OCI-LY7 (cell line): ENCODE measurements at regions not wholly inside any gene's neighbourhood (a gene's known extent, or its start where the extent isn't known, plus 50 kb on each side); places are given as distances from the start of the nearest gene placed in this dataset.

ENCODE experiments used
- BruUV-seq: library from RNA; stranded (reverse); fragments of 400-500 nt; replicated peaks from 2 replicates; lab custom pipeline; 2021; lab: Mats Ljungman, UMichigan
- CTCF ChIA-PET: fragments of 300-600 bp; sonication (Branson Sonifier 250); formaldehyde crosslinking; loops from one replicate; lab custom pipeline; 2022; ENCODE audit warnings: antibody characterized with exemption; ENCODE audit not compliant: unreplicated experiment; lab: Charles Lee
- POLR2A ChIA-PET: fragments of 300-600 bp; sonication (Branson Sonifier 250); formaldehyde crosslinking; loops from one replicate; lab custom pipeline; 2022; ENCODE audit warnings: antibody characterized with exemption; lab: Charles Lee
- DNase-seq: peaks from one replicate; pipeline ENCODE4 v3.0.0-alpha.2; 2015; ENCODE audit warnings: low spot score
- H2AFZ ChIP-seq: fragments of 200-600 bp; sonication (generic), shearing (Covaris generic); 2 replicates; pipeline ENCODE4 v1.6.1; 2014; ENCODE audit warnings: mild to moderate bottlenecking, antibody characterized with exemption, low read length, moderate library complexity
- H3K27ac ChIP-seq: fragments of 200-600 bp; sonication (generic); 2 replicates; pipeline ENCODE4 v1.5.1; 2014; ENCODE audit warnings: mixed run types, low read depth, mild to moderate bottlenecking, moderate library complexity, low read length, inconsistent platforms; ENCODE audit not compliant: poor library complexity, severe bottlenecking
- H3K36me3 ChIP-seq: fragments of 200-600 bp; sonication (generic); 2 replicates; pipeline ENCODE4 v1.6.1; 2014; ENCODE audit warnings: mild to moderate bottlenecking, antibody characterized with exemption, low read length, moderate library complexity, mixed read lengths; ENCODE audit not compliant: insufficient read depth
- H3K4me1 ChIP-seq: fragments of 200-600 bp; sonication (generic); 2 replicates; pipeline ENCODE4 v1.5.1; 2014; ENCODE audit warnings: mild to moderate bottlenecking, low read length; ENCODE audit not compliant: insufficient read depth, poor library complexity, severe bottlenecking
- H3K4me2 ChIP-seq: fragments of 200-600 bp; sonication (generic); 2 replicates; pipeline ENCODE4 v1.6.1; 2014; ENCODE audit warnings: mild to moderate bottlenecking, low read length
- H3K4me3 ChIP-seq: fragments of 200-600 bp; sonication (generic); 2 replicates; pipeline ENCODE4 v1.5.1; 2014; ENCODE audit warnings: mild to moderate bottlenecking, low read depth, low read length; ENCODE audit not compliant: poor library complexity, severe bottlenecking
- H3K79me2 ChIP-seq: fragments of 200-600 bp; sonication (generic); 2 replicates; pipeline ENCODE4 v1.6.1; 2016; ENCODE audit warnings: low read depth, mild to moderate bottlenecking, low read length, moderate library complexity, mixed read lengths; ENCODE audit not compliant: insufficient read depth
- H3K9me2 ChIP-seq: fragments of 200-600 bp; sonication (generic); 2 replicates; pipeline ENCODE4 v1.6.1; 2016; ENCODE audit warnings: mild to moderate bottlenecking, low read length, mixed read lengths; ENCODE audit not compliant: insufficient read depth
- H3K9me3 ChIP-seq: fragments of 200-600 bp; sonication (generic); 2 replicates; pipeline ENCODE4 v1.6.1; 2014; ENCODE audit warnings: mild to moderate bottlenecking, mixed run types, low read length, mixed read lengths
- H4K20me1 ChIP-seq: fragments of 200-600 bp; sonication (generic); 2 replicates; pipeline ENCODE4 v1.6.1; 2014; ENCODE audit warnings: mild to moderate bottlenecking, antibody characterized with exemption, low read length, moderate library complexity, mixed read lengths; ENCODE audit not compliant: insufficient read depth
- EZH2phosphoT487 ChIP-seq: fragments of 200-600 bp; sonication (generic); IDR thresholded peaks from 2 replicates; pipeline ENCODE4 v1.6.1; 2018; ENCODE audit warnings: low read depth, borderline replicate concordance, mild to moderate bottlenecking, mixed run types, antibody characterized with exemption, low read length, moderate library complexity, mixed read lengths
- intact Hi-C: fragments of 100-400 bp; cut with micrococcal nuclease; formaldehyde crosslinking; loops from one replicate; pipeline ENCODE4 v1.10.0; 2022; ENCODE audit not compliant: unreplicated experiment
- TF ChIP-seq, protein P1 (sequence below): fragments of 200-600 bp; sonication (generic); conservative IDR thresholded peaks from 2 replicates; pipeline ENCODE4 v1.5.1; 2014; ENCODE audit warnings: mild to moderate bottlenecking, antibody characterized with exemption, low read length, moderate library complexity, mixed read lengths

DNA sequence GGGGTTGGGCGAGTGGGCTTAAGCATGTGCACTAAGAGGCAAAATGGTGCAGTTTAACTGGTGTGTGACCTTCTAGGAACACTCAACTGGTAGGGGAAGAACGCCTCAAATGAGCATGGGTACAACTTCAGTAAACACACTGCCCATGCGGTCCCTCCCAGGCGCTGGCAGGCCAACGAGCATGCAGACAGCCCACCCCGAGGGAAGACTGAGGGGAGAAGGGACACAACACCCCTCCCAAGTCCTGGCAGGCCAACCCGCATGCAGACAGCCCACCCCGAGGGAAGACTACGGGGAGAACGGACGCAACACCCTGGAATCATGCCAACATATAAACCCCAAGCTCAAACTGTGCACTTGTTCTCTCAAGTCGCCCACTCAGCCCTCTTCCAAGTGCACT is 456.0 kb downstream of the FBXO15 start:
- no peak for DNase-seq
- POLR2A ChIA-PET = no interaction called here
- H3K9me3 ChIP-seq = no peaks in the 10 kb centered on the region
- H3K79me2 ChIP-seq = no peaks in the 10 kb centered on the region
- no peaks in the 10 kb centered on the region for H4K20me1 ChIP-seq
- TF ChIP-seq EZH2phosphoT487 = no peak
- TF ChIP-seq, protein P1, sequence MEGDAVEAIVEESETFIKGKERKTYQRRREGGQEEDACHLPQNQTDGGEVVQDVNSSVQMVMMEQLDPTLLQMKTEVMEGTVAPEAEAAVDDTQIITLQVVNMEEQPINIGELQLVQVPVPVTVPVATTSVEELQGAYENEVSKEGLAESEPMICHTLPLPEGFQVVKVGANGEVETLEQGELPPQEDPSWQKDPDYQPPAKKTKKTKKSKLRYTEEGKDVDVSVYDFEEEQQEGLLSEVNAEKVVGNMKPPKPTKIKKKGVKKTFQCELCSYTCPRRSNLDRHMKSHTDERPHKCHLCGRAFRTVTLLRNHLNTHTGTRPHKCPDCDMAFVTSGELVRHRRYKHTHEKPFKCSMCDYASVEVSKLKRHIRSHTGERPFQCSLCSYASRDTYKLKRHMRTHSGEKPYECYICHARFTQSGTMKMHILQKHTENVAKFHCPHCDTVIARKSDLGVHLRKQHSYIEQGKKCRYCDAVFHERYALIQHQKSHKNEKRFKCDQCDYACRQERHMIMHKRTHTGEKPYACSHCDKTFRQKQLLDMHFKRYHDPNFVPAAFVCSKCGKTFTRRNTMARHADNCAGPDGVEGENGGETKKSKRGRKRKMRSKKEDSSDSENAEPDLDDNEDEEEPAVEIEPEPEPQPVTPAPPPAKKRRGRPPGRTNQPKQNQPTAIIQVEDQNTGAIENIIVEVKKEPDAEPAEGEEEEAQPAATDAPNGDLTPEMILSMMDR = no peak
- H3K36me3 ChIP-seq = no peaks in the 10 kb centered on the region
- H3K9me2 ChIP-seq = no peaks in the 10 kb centered on the region
- intact Hi-C loops = no loop called here
- H3K4me3 ChIP-seq = no peak overlapping the region
- H3K4me2 ChIP-seq = no peak overlapping the region
- CTCF ChIA-PET = no interaction called here
- no peak overlapping the region for H2AFZ ChIP-seq
- no peak overlapping the region for H3K27ac ChIP-seq
- BruUV-seq = no TSS peak
- H3K4me1 ChIP-seq = no peaks in the 10 kb centered on the region

DNA sequence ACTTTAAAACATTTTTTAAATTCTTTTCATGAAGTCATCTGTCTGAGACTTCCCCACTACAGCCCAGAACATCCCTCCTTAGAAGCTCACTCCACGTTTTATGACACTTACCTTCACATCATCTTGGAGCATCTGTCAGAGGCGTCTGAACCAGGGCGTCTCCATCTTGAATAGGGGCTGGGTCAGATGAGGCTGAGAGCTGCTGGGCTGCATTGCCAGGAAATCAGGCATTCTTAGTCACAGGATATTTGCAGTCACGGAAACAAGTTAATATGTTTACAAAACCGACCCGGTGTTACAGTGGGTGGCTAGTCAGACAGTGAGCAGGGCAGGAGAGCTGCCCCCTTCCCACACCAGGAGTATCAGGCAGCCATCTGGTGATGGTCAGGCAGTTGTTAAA is 456.5 kb downstream of the FBXO15 start:
- POLR2A ChIA-PET = no interaction called here
- TF ChIP-seq, protein P1 = no peak
- TF ChIP-seq EZH2phosphoT487 = no peak
- H3K9me3 ChIP-seq = no peaks in the 10 kb centered on the region
- no peak for DNase-seq
- H3K27ac ChIP-seq = no peak overlapping the region
- CTCF ChIA-PET = no interaction called here
- H2AFZ ChIP-seq = no peak overlapping the region
- BruUV-seq = no TSS peak
- H3K4me1 ChIP-seq = no peaks in the 10 kb centered on the region
- no peak overlapping the region for H3K4me3 ChIP-seq
- intact Hi-C loops = no loop called here
- no peaks in the 10 kb centered on the region for H3K9me2 ChIP-seq
- H3K36me3 ChIP-seq = no peaks in the 10 kb centered on the region
- no peaks in the 10 kb centered on the region for H3K79me2 ChIP-seq
- H3K4me2 ChIP-seq = no peak overlapping the region
- no peaks in the 10 kb centered on the region for H4K20me1 ChIP-seq

DNA sequence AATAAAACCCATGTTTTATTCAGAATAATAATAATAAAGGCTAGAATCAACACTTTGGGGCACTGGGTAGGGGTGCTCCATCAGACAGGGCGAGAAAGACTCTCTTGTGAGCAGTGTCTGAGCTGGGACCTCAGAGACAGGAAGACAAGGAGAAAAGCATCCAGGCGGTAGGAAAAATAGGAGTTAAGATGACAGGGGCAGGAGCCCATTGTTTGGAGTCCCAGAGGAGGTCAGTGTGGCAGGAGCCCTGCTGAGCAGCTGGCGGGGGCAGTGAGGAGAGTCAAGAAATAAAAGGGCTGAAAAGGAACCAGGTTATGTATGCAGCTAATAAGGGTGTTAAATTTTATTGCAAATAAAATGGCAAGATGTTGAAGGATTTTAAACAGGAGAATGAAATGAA is 457.4 kb downstream of the FBXO15 start:
- no TSS peak for BruUV-seq
- no peak for TF ChIP-seq EZH2phosphoT487
- TF ChIP-seq, protein P1 = no peak
- H3K79me2 ChIP-seq = no peaks in the 10 kb centered on the region
- H3K36me3 ChIP-seq = no peaks in the 10 kb centered on the region
- no peak overlapping the region for H3K4me2 ChIP-seq
- H3K4me3 ChIP-seq = no peak overlapping the region
- H3K9me3 ChIP-seq = no peaks in the 10 kb centered on the region
- no peak for DNase-seq
- no peaks in the 10 kb centered on the region for H4K20me1 ChIP-seq
- no peaks in the 10 kb centered on the region for H3K9me2 ChIP-seq
- no peaks in the 10 kb centered on the region for H3K4me1 ChIP-seq
- H3K27ac ChIP-seq = no peak overlapping the region
- no peak overlapping the region for H2AFZ ChIP-seq
- intact Hi-C loops = no loop called here
- POLR2A ChIA-PET = no interaction called here
- CTCF ChIA-PET = no interaction called here
